22Rv1 (cell line): ENCODE measurements at regions not wholly inside any gene's neighbourhood (a gene's known extent, or its start where the extent isn't known, plus 50 kb on each side); places are given as distances from the start of the nearest gene placed in this dataset.

Experiments
- ZFX ChIP-seq: fragments of 450-650 bp; IDR thresholded peaks from 2 replicates; pipeline ENCODE4 v1.6.1; 2017; ENCODE audit warnings: antibody characterized with exemption, borderline replicate concordance
- TF ChIP-seq, protein P1 (sequence below): fragments of 450-650 bp; IDR thresholded peaks from 2 replicates; pipeline ENCODE4 v1.5.1; 2017; ENCODE audit warnings: mild to moderate bottlenecking

DNA sequence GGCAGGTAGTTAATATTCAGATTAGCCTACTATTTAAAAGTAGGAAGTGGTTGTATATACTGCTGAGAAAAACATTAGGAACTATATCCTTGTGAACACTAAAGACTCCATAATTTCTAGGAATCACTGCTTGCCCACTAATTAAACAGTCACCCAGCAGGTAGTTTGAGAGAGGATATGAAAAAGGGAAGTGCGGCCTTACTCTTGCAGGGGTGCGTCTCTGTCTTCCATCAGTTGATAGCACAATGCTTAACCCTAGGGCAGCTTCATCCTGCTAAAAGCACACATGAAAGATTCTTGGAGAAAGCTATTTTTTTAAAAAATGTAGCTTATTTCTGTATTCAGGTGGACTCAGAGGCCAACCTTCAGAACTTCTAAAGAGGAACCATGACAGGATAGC lies 53.1 kb upstream of the ATP5MC3 start:
- TF ChIP-seq, protein P1, sequence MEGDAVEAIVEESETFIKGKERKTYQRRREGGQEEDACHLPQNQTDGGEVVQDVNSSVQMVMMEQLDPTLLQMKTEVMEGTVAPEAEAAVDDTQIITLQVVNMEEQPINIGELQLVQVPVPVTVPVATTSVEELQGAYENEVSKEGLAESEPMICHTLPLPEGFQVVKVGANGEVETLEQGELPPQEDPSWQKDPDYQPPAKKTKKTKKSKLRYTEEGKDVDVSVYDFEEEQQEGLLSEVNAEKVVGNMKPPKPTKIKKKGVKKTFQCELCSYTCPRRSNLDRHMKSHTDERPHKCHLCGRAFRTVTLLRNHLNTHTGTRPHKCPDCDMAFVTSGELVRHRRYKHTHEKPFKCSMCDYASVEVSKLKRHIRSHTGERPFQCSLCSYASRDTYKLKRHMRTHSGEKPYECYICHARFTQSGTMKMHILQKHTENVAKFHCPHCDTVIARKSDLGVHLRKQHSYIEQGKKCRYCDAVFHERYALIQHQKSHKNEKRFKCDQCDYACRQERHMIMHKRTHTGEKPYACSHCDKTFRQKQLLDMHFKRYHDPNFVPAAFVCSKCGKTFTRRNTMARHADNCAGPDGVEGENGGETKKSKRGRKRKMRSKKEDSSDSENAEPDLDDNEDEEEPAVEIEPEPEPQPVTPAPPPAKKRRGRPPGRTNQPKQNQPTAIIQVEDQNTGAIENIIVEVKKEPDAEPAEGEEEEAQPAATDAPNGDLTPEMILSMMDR = no peak
- no peak for TF ChIP-seq ZFX
